ENCODE measurements at regions not wholly inside any gene's neighbourhood (a gene's known extent, or its start where the extent isn't known, plus 50 kb on each side); places are given as distances from the start of the nearest gene placed in this dataset.
"Not testable (repeated sequence)": the region's sequence is repeated elsewhere in the genome, so short reads cannot be mapped to it uniquely, and the experiment has no call there.

DNA sequence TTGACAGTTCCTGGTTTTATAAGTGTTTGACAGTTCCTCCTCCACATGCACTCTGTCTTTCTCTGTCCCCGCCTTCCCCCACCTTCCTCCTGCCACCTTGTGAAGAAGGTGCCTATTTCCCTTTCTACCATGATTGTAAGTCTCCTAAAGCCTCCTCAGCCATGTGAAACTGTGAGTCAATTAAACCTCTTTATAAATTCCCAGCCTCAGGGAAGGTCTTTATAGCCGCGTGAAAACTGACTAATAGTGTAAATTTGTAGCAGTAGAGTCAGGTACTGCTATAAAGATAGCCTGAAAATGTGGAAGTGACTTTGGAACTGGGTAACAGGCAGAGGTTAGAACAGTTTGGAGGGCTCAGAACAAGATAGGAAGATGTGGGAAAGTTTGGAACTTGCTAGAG lies 88.7 kb upstream of the ADORA2B start:
- intact Hi-C loops (cut with DNase I); DNase-seq (ENCODE audit: low spot score); ATAC-seq: not testable (repeated sequence)

DNA sequence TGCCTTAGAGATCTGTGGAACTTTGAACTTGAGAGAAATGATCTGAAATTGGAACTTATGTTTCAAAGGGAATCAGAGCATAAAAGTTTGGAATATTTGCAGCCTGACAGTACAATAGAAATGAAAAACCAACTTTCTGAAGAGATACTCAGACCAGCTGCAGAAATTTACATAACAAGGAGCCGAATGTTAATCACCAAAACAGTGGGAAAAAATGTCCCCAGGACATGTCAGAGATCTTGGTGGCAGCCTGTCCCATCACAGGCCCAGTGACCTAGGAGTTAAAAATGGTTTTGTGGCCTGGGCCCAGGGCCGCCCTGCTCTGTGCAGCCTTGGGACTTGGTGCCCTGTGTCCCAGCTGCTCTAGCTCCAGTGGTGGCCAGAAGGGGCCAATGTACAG lies 88.2 kb upstream of the ADORA2B start:
- intact Hi-C loops (cut with DNase I); DNase-seq (ENCODE audit: low spot score); ATAC-seq: not testable (repeated sequence)

GRCh38 chr17:15858082-15858481 lies 86.8 kb upstream of the ADORA2B start:
- ATAC-seq; intact Hi-C loops (cut with DNase I); DNase-seq (ENCODE audit: low spot score): not testable (repeated sequence)

DNA sequence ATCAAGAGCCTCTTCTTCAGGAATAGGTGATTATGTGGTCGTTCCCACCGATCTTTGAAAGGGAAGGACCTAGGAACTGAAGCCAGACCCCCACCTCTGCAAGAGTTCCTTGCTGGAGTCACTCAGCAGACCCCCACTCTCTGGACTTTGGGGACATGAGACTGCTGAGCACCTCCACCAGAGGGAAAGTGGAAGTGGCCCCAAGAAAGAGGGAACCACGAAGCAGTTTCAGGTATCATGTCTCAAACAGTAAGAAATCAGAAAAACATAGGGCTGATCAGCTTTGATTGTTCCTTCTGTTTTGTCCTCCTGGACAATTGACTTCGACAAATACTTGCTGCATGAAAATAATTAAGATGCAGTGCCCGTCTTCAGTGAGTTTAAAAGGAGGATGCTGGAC lies 84.2 kb upstream of the ADORA2B start:
- intact Hi-C loops (cut with DNase I); ATAC-seq; DNase-seq (ENCODE audit: low spot score): not testable (repeated sequence)

DNA sequence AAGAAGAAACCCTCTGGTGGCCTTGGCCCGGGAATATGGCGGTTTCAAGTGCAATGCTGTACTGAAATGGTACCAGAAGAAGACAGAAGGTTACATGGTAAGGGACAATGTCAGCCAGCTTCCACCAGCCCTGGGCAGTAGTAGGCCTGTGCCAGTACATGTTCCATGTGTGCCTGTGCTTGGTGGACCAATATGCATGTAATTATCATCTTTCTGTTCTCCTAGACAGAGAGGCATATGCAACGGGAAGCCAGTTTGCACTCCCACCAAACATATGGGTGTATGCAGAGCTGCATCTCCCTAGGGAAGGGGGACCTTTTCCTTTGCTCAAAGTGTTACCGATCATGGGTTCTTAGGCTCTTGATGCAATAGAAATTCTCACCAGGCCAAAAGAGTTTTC lies 80.9 kb upstream of the ADORA2B start:
- intact Hi-C loops (cut with DNase I); ATAC-seq; DNase-seq (ENCODE audit: low spot score): not testable (repeated sequence)

DNA sequence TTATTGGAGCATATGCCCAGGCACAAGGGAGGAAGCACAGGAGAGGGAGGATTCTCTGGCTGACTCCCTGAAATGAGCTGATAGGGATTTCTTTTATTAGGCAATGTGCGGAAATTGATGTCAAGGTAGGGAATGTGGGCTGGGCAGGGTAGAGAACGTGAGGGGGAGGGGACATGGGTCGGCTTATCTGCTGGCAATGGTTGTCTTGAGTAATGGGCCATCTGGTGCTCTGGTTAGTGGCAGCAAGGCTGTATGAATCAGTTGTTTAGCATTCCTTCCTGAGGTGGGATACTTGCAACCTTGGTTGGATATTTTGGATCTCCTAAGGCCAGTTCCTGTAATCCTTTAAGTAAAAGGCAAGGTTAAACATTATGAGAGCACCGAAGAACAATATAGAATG lies 80.5 kb upstream of the ADORA2B start:
- intact Hi-C loops (cut with DNase I), result not testable (repeated sequence)

DNA sequence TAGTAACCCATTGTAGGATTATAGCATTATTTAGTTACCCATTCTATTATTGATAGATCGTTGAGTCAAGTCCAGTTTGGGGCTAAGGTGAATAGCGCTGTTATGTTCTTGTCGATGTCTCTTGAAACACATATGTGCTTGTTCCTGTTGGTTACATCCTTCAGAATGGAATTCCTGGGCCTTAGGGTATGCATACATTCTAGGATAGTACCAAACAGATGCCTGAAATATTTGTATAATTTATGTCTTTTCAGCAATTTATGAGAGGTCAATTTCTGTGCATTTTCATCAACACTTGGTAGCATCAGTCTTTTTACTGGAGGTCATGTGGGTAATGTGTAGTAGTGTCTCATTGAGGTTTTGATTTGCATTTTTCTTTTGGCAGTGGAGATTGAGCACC lies 78.9 kb upstream of the ADORA2B start:
- DNase-seq (ENCODE audit: low spot score); intact Hi-C loops (cut with DNase I); ATAC-seq: not testable (repeated sequence)

More for the DNA sequence above, 80.5 kb upstream of the ADORA2B start:
- ATAC-seq; DNase-seq (ENCODE audit: low spot score): not testable (repeated sequence)

- ATAC-seq; intact Hi-C loops (cut with DNase I); DNase-seq (ENCODE audit: low spot score): not testable (repeated sequence)
Measured at GRCh38 chr17:15867331-15867730, 77.6 kb upstream of the ADORA2B start.

DNA sequence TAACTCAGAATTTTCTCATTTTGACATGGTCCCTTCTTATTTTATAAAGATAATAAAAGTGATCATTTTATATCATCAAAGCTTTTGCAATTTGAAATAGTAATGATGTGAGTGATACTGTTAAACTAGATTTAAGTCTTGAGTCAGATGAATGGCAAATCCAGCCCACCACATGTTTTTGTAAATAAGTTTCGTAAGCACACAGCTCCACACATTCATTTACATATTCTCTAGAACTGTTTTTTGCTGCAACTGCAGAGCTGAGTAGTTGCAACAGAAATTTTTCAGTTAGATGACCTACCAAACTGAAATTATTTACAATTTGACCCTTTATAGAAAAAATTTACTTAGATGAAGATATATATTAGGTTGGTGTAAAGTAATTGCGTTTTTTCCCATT lies 75.1 kb upstream of the ADORA2B start:
- DNase-seq (ENCODE audit: low spot score); ATAC-seq; intact Hi-C loops (cut with DNase I): not testable (repeated sequence)

DNA sequence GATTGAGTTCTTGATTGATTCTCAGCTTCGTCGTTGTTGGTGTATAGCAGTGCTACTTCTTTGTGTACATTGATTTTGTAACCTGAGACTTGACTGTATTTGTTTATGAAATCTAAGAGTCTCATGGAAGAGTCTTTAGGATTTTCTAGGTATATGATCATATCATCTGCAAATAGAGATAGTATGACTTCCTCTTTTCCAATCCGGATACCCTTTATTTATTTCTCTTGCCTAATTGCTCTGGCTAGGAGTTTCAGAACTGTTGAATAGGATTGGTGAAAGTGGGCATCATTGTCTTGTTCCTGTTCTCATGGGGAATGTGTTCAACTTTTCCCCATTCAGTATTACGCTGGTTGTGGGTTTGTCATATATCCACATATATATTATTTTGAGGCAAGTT lies 72.3 kb upstream of the ADORA2B start:
- ATAC-seq; DNase-seq (ENCODE audit: low spot score); intact Hi-C loops (cut with DNase I): not testable (repeated sequence)

DNA sequence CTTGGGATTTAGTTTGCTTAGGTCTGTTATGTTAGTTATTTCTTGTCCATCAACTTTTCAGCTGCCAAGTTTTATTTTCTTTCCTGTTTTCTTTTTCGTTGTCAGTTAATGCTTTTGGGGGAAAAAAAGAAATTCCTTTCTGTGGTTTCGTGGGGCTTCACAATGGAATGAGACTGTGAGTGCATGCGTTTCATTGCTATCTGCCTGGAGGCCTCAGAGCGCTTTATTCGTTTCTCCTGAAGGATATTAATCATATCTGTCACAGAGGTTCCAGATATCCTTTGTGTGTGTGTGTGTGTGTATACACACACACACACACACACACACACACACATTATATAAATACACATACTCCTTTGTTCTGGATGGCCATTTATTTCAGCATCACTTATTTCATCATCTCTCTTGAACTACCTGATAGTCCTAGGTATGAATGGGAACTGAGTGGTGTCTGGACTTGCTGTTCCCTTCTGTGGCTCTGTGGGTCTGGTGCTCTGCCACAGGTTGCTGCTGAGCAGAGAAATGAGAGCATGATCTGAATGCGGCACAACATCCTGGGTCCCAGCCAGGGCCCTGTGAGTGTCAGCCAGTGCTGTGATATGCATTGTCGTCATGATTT lies 66.9 kb upstream of the ADORA2B start:
- DNase-seq (ENCODE audit: low spot score); intact Hi-C loops (cut with DNase I); ATAC-seq: not testable (repeated sequence)

GRCh38 chr17:15882058-15882720 lies 62.7 kb upstream of the ADORA2B start:
- ATAC-seq (no peak), DNase-seq (ENCODE audit: low spot score) (no peak)
- intact Hi-C loops (cut with DNase I), result no loop called here

DNA sequence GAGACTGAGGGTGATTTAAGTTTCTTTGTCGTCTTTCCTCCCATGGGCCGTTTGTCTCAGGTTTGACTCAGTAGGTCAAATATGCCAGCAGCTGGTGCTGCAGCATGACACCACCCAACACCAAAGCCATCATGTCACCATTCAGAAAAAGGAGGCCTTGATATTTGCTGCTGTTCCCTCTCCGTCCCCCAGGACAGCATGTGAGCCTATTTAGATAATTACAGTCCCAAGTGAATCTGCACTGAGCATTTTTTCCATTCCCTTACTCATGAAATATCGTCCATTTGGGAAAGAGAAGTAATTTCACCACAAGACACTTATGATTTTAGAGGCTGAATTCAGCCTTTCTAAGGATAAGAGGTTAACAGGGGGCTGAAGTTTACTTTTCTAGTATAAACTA lies 62.2 kb upstream of the ADORA2B start:
- DNase-seq (ENCODE audit: low spot score) (no peak), ATAC-seq (no peak)
- intact Hi-C loops (cut with DNase I), result no loop called here

DNA sequence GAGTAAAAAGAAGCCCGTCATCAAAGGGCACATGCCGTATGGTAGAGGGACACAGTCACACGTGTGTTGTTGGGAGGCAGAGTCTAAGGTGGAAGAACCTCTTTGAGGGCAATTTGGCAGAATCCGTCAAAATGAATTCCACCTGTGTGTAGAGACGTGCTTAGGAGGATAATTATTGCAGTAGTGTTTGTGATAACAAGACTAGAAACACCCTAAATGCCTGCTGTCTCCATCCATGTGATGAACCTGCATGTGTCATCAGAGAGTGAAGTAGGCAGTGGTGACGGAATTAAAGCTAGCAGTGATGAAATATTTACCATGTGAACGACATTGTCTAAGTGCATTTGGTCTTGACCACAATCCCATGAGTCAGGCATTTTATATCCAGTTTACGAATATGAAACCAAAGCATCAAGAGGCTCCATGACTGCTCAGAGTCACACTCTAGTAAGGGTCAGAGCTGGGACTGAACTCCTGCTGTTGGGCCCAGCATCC lies 61.3 kb upstream of the ADORA2B start:
- ATAC-seq, result no peak
- intact Hi-C loops (cut with DNase I), result no loop called here
- DNase-seq (ENCODE audit: low spot score), result no peak

DNA sequence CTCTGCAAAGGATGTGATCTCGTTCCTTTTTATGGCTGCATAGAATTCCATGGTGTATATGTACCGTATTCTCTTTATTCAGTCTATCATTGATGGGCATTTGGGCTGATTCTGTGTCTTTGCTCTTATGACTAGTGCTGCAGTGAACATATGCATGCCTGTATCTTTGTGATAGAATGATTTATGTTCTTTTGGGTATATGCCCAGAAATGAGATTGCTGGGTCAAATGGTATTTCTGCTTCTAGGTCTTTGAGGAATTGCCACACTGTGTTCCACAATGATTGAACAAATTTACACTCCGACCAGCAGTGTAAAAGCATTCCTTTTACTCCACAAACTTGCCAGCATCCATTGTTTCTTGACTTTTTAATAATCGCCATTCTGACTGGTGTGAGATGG lies 60.2 kb upstream of the ADORA2B start:
- ATAC-seq, result no peak
- intact Hi-C loops (cut with DNase I), result no loop called here
- DNase-seq (ENCODE audit: low spot score), result no peak

DNA sequence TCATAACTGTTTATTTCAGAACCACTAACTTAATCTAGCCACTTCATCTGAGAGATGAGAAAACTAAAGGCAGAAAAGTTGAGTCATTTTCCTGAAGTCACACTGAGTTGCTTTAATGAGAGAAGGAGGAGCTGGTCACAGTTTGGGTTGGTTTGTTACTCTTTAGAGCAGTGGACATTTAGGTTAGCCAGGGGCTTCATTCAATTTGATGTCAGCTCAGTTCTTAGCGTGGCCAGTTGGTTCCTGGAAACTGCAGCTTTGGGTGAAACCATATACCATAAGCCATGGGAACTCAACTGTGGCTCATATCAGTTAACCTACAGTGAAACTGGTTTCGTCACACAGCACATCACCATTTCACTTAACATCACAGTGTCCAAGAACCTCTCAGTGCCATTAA lies 59.2 kb upstream of the ADORA2B start:
- no peak for ATAC-seq
- intact Hi-C loops (cut with DNase I), result no loop called here
- DNase-seq (ENCODE audit: low spot score), result no peak

- no peak for DNase-seq (ENCODE audit: low spot score)
- no peak for ATAC-seq
- intact Hi-C loops (cut with DNase I), result no loop called here
Measured at GRCh38 chr17:15886221-15886620, 58.7 kb upstream of the ADORA2B start.

DNA sequence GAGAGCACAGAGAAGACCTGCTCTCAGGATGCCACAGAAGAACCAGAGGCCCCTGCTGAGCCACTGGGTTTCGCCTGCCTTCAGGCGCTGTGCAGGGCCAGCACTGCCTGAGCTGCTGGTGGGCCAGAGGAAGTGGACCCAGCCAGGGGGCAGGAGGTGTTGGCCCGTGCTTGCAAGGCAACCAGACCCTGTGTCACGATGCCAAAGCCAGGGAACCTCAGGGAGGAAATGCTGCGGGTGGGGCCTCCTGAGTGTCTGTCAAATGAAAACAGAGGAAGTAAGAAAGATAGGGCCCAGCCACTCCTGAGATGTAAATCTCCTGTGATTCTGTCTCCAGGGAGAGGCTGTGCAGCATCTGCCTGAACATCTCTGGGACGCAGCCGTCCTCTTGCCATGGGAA lies 58.1 kb upstream of the ADORA2B start:
- intact Hi-C loops (cut with DNase I), result no loop called here
- DNase-seq (ENCODE audit: low spot score) (no peak), ATAC-seq (no peak)

- DNase-seq (ENCODE audit: low spot score), result no peak
- no peak for ATAC-seq
- intact Hi-C loops (cut with DNase I), result no loop called here
Measured at GRCh38 chr17:15888436-15888835, 56.5 kb upstream of the ADORA2B start.

- DNase-seq (ENCODE audit: low spot score), result no peak
- intact Hi-C loops (cut with DNase I), result no loop called here
- no peak for ATAC-seq
Measured at GRCh38 chr17:15890279-15890892, 54.5 kb upstream of the ADORA2B start.

Data from sciatic nerve (tissue), 2 donors.